ENCODE measurements at regions not wholly inside any gene's neighbourhood (a gene's known extent, or its start where the extent isn't known, plus 50 kb on each side); places are given as distances from the start of the nearest gene placed in this dataset.
"Not testable (repeated sequence)": the region's sequence is repeated elsewhere in the genome, so short reads cannot be mapped to it uniquely, and the experiment has no call there.

GRCh38 chr5:120106912-120107525 lies 357.1 kb upstream of the PRR16 start:
- no peaks in the 10 kb centered on the region for H3K27me3 ChIP-seq (ENCODE audit: insufficient read depth, low read length)
- intact Hi-C loops (cut with micrococcal nuclease), result no loop called here
- Mint-ChIP-seq H3K9me3 (peaks cover 0 to 12% (median 4%) of the 10 kb centered on the region in 8 donors), H3K27ac (no peak overlapping the region), H3K27me3 (no peaks in the 10 kb centered on the region), H3K4me3 (no peak overlapping the region), H3K4me1 (no peaks in the 10 kb centered on the region), H3K36me3 (no peaks in the 10 kb centered on the region)
- no peaks in the 10 kb centered on the region for H3K36me3 ChIP-seq (ENCODE audit: insufficient read depth, low read length)
- no peak overlapping the region for H3K4me3 ChIP-seq (ENCODE audit: low read length in 2 of 2)
- H3K27ac ChIP-seq (ENCODE audit: low read depth, low read length), result no peak overlapping the region
- no peak for DNase-seq
- ChIA-PET POLR2A (ENCODE audit: partially characterized antibody) (no interaction called here), CTCF (ENCODE audit: partially characterized antibody) (no interaction called here)
- no peaks in the 10 kb centered on the region for H3K4me1 ChIP-seq (ENCODE audit: insufficient read depth, low read length)
- no peaks in the 10 kb centered on the region for H3K9me3 ChIP-seq (ENCODE audit: control insufficient read depth in 1 of 2, low read length in 2 of 2)

- H3K4me3 ChIP-seq (ENCODE audit: low read length in 2 of 2), result no peak overlapping the region
- no peak overlapping the region for H3K27ac ChIP-seq (ENCODE audit: low read depth, low read length)
- no peak overlapping the region for H3K27ac Mint-ChIP-seq
- ChIA-PET POLR2A (ENCODE audit: partially characterized antibody) (no interaction called here), CTCF (ENCODE audit: partially characterized antibody) (no interaction called here)
- no peaks in the 10 kb centered on the region for H3K4me1 Mint-ChIP-seq
- H3K9me3 ChIP-seq (ENCODE audit: control insufficient read depth in 1 of 2, low read length in 2 of 2), result no peaks in the 10 kb centered on the region
- no peak overlapping the region for H3K4me3 Mint-ChIP-seq
- no peaks in the 10 kb centered on the region for H3K36me3 Mint-ChIP-seq
- H3K36me3 ChIP-seq (ENCODE audit: insufficient read depth, low read length), result no peaks in the 10 kb centered on the region
- intact Hi-C loops (cut with micrococcal nuclease), result no loop called here
- H3K27me3 ChIP-seq (ENCODE audit: insufficient read depth, low read length), result no peaks in the 10 kb centered on the region
- H3K27me3 Mint-ChIP-seq, result no peaks in the 10 kb centered on the region
- peaks cover 0 to 20% (median 4%) of the 10 kb centered on the region in 8 donors for H3K9me3 Mint-ChIP-seq
- no peaks in the 10 kb centered on the region for H3K4me1 ChIP-seq (ENCODE audit: insufficient read depth, low read length)
- DNase-seq, result no peak
Observed at GRCh38 chr5:120108586-120109248, 355.4 kb upstream of the PRR16 start.

- Mint-ChIP-seq H3K27me3 (no peaks in the 10 kb centered on the region), H3K27ac (no peak overlapping the region), H3K9me3 (peaks cover 0 to 6% (median 4%) of the 10 kb centered on the region in 8 donors), H3K36me3 (no peaks in the 10 kb centered on the region), H3K4me1 (no peaks in the 10 kb centered on the region), H3K4me3 (no peak overlapping the region)
- H3K4me1 ChIP-seq (ENCODE audit: insufficient read depth, low read length), result no peaks in the 10 kb centered on the region
- no peak for DNase-seq
- no peak overlapping the region for H3K4me3 ChIP-seq (ENCODE audit: low read length in 2 of 2)
- no peaks in the 10 kb centered on the region for H3K9me3 ChIP-seq (ENCODE audit: control insufficient read depth in 1 of 2, low read length in 2 of 2)
- H3K36me3 ChIP-seq (ENCODE audit: insufficient read depth, low read length), result no peaks in the 10 kb centered on the region
- H3K27ac ChIP-seq (ENCODE audit: low read depth, low read length), result no peak overlapping the region
- intact Hi-C loops (cut with micrococcal nuclease), result no loop called here
- CTCF ChIA-PET (ENCODE audit: partially characterized antibody), result no interaction called here
- POLR2A ChIA-PET (ENCODE audit: partially characterized antibody), result no interaction called here
- no peaks in the 10 kb centered on the region for H3K27me3 ChIP-seq (ENCODE audit: insufficient read depth, low read length)
Observed at GRCh38 chr5:120122703-120123102, 341.4 kb upstream of the PRR16 start.

GRCh38 chr5:120124031-120124430 lies 340.1 kb upstream of the PRR16 start:
- H3K4me3 ChIP-seq (ENCODE audit: low read length in 2 of 2), result no peak overlapping the region
- no peak overlapping the region for H3K27ac ChIP-seq (ENCODE audit: low read depth, low read length)
- no peak overlapping the region for H3K4me3 Mint-ChIP-seq
- H3K36me3 ChIP-seq (ENCODE audit: insufficient read depth, low read length), result no peaks in the 10 kb centered on the region
- intact Hi-C loops (cut with micrococcal nuclease), result no loop called here
- POLR2A ChIA-PET (ENCODE audit: partially characterized antibody), result no interaction called here
- H3K27me3 Mint-ChIP-seq, result no peaks in the 10 kb centered on the region
- CTCF ChIA-PET (ENCODE audit: partially characterized antibody), result no interaction called here
- no peaks in the 10 kb centered on the region for H3K4me1 ChIP-seq (ENCODE audit: insufficient read depth, low read length)
- no peak overlapping the region for H3K27ac Mint-ChIP-seq
- no peak for DNase-seq
- no peaks in the 10 kb centered on the region for H3K36me3 Mint-ChIP-seq
- no peaks in the 10 kb centered on the region for H3K9me3 ChIP-seq (ENCODE audit: control insufficient read depth in 1 of 2, low read length in 2 of 2)
- H3K4me1 Mint-ChIP-seq, result no peaks in the 10 kb centered on the region
- H3K9me3 Mint-ChIP-seq, result peaks cover 0 to 12% (median 2%) of the 10 kb centered on the region in 8 donors
- no peaks in the 10 kb centered on the region for H3K27me3 ChIP-seq (ENCODE audit: insufficient read depth, low read length)

DNA sequence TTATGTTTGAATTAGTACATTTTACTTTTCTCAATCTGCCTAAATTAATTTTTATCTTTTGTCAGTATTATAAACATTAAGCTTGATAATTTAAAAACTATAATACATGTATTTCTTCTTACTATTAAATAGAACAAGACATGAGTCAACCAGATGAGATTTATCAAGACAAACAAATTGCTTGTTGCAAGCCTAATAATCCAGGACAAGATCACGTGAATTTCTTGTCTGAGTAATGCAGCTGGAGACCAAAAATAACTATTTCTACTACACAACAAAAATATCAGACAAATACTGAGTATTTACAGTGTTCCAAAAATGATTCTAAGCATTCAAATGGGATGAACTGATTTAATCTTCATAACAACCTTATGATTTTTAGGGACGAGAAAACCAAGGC lies 339.1 kb upstream of the PRR16 start:
- Histone ChIP-seq H3K9me3 (ENCODE audit: control insufficient read depth in 1 of 2, low read length in 2 of 2) (no peaks in the 10 kb centered on the region), H3K36me3 (ENCODE audit: insufficient read depth, low read length) (no peaks in the 10 kb centered on the region), H3K4me3 (ENCODE audit: low read length in 2 of 2) (no peak overlapping the region), H3K27me3 (ENCODE audit: insufficient read depth, low read length) (no peaks in the 10 kb centered on the region), H3K27ac (ENCODE audit: low read depth, low read length) (no peak overlapping the region), H3K4me1 (ENCODE audit: insufficient read depth, low read length) (no peaks in the 10 kb centered on the region)
- no peaks in the 10 kb centered on the region for H3K36me3 Mint-ChIP-seq
- peaks cover 0 to 12% (median 0%) of the 10 kb centered on the region in 8 donors for H3K9me3 Mint-ChIP-seq
- no peaks in the 10 kb centered on the region for H3K27me3 Mint-ChIP-seq
- CTCF ChIA-PET (ENCODE audit: partially characterized antibody), result no interaction called here
- H3K4me3 Mint-ChIP-seq, result no peak overlapping the region
- intact Hi-C loops (cut with micrococcal nuclease), result no loop called here
- no peak overlapping the region for H3K27ac Mint-ChIP-seq
- no peaks in the 10 kb centered on the region for H3K4me1 Mint-ChIP-seq
- POLR2A ChIA-PET (ENCODE audit: partially characterized antibody), result no interaction called here
- DNase-seq, result no peak

DNA sequence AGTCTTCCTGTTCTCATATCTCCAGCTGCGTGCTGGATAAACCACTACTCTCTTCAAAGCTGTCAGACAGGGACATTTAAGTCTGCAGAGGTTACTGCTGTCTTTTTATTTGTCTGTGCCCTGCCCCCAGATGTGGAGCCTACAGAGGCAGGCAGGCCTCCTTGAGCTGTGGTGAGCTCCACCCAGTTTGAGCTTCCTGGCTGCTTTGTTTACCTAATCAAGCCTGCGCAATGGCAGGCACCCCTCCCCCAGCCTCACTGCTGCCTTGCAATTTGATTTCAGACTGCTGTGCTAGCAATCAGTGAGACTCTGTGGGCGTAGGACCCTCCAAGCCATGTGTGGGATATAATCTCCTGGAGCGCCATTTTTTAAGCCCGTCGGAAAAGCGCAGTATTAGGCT lies 331.8 kb upstream of the PRR16 start:
- H3K9me3 Mint-ChIP-seq; H3K4me3 Mint-ChIP-seq; H3K36me3 Mint-ChIP-seq; H3K4me1 Mint-ChIP-seq; POLR2A ChIA-PET (ENCODE audit: partially characterized antibody); H3K27ac ChIP-seq (ENCODE audit: low read depth, low read length); H3K27me3 ChIP-seq (ENCODE audit: insufficient read depth, low read length); H3K36me3 ChIP-seq (ENCODE audit: insufficient read depth, low read length); H3K4me1 ChIP-seq (ENCODE audit: insufficient read depth, low read length); intact Hi-C loops (cut with micrococcal nuclease); CTCF ChIA-PET (ENCODE audit: partially characterized antibody); H3K27me3 Mint-ChIP-seq; DNase-seq; H3K9me3 ChIP-seq (ENCODE audit: control insufficient read depth in 1 of 2, low read length in 2 of 2); H3K4me3 ChIP-seq (ENCODE audit: low read length in 2 of 2); H3K27ac Mint-ChIP-seq: not testable (repeated sequence)

- H3K27me3 ChIP-seq (ENCODE audit: insufficient read depth, low read length), result no peaks in the 10 kb centered on the region
- Mint-ChIP-seq H3K4me3 (no peak overlapping the region), H3K27me3 (no peaks in the 10 kb centered on the region), H3K36me3 (no peaks in the 10 kb centered on the region), H3K4me1 (no peaks in the 10 kb centered on the region), H3K9me3 (peaks cover 0 to 7% (median under 1%) of the 10 kb centered on the region in 8 donors), H3K27ac (no peak overlapping the region)
- H3K4me3 ChIP-seq (ENCODE audit: low read length in 2 of 2), result no peak overlapping the region
- no peaks in the 10 kb centered on the region for H3K9me3 ChIP-seq (ENCODE audit: control insufficient read depth in 1 of 2, low read length in 2 of 2)
- intact Hi-C loops (cut with micrococcal nuclease), result no loop called here
- H3K4me1 ChIP-seq (ENCODE audit: insufficient read depth, low read length), result no peaks in the 10 kb centered on the region
- POLR2A ChIA-PET (ENCODE audit: partially characterized antibody), result no interaction called here
- DNase-seq, result no peak
- CTCF ChIA-PET (ENCODE audit: partially characterized antibody), result no interaction called here
- no peaks in the 10 kb centered on the region for H3K36me3 ChIP-seq (ENCODE audit: insufficient read depth, low read length)
- H3K27ac ChIP-seq (ENCODE audit: low read depth, low read length), result no peak overlapping the region
Observed at GRCh38 chr5:120134944-120135343, 329.2 kb upstream of the PRR16 start.
